ENCODE measurements at regions not wholly inside any gene's neighbourhood (a gene's known extent, or its start where the extent isn't known, plus 50 kb on each side); places are given as distances from the start of the nearest gene placed in this dataset.

- no peak for DNase-seq
Observed at GRCh38 chr14:87879389-87879788, 113.6 kb downstream of the GALC start.

GRCh38 chr14:87878959-87879358 is 114.0 kb downstream of the GALC start:
- no peak for DNase-seq

- DNase-seq, result no peak
Observed at GRCh38 chr14:87877877-87878276, 115.1 kb downstream of the GALC start.

- DNase-seq, result no peak
Observed at GRCh38 chr14:87874676-87875075, 118.3 kb downstream of the GALC start.

GRCh38 chr14:87873741-87874140 is 119.2 kb downstream of the GALC start:
- DNase-seq, result no peak

- DNase-seq, result no peak
Observed at GRCh38 chr14:87869619-87870583, 123.1 kb downstream of the GALC start.

GRCh38 chr14:87868920-87869319 is 124.1 kb downstream of the GALC start:
- DNase-seq, result no peak

- DNase-seq, result no peak
Observed at GRCh38 chr14:87866116-87866515, 126.9 kb downstream of the GALC start.

- DNase-seq, result no peak
Observed at GRCh38 chr14:87864356-87865270, 128.4 kb downstream of the GALC start.

- DNase-seq, result no peak
Observed at GRCh38 chr14:87863047-87863446, 129.9 kb downstream of the GALC start.

GRCh38 chr14:87852107-87852506 is 140.9 kb downstream of the GALC start:
- DNase-seq, result no peak

GRCh38 chr14:87851190-87851589 is 141.8 kb downstream of the GALC start:
- DNase-seq, result no peak

GRCh38 chr14:87847216-87847755 is 145.7 kb downstream of the GALC start:
- no peak for DNase-seq

- DNase-seq, result no peak
Observed at GRCh38 chr14:87840906-87841305, 152.1 kb downstream of the GALC start.

GRCh38 chr14:87838931-87839330 is 154.1 kb downstream of the GALC start:
- no peak for DNase-seq

GRCh38 chr14:87837296-87837695 is 155.7 kb downstream of the GALC start:
- no peak for DNase-seq

- no peak for DNase-seq
Observed at GRCh38 chr14:87834594-87834993, 158.4 kb downstream of the GALC start.

- DNase-seq, result no peak
Observed at GRCh38 chr14:87833026-87833425, 160.0 kb downstream of the GALC start.

GRCh38 chr14:87830443-87831096 is 162.4 kb downstream of the GALC start:
- no peak for DNase-seq

GRCh38 chr14:87829543-87829942 is 163.4 kb downstream of the GALC start:
- no peak for DNase-seq

- no peak for DNase-seq
Observed at GRCh38 chr14:87824266-87824665, 168.7 kb downstream of the GALC start.

- DNase-seq, result no peak
Observed at GRCh38 chr14:87816416-87816815, 176.6 kb downstream of the GALC start.

GRCh38 chr14:87815121-87815520 is 177.9 kb downstream of the GALC start:
- no peak for DNase-seq

Measured in 8988T (cell line).